UCSD-AML1 (cell line): ENCODE measurements at regions not wholly inside any gene's neighbourhood (a gene's known extent, or its start where the extent isn't known, plus 50 kb on each side); places are given as distances from the start of the nearest gene placed in this dataset.
"Not testable (repeated sequence)": the region's sequence is repeated elsewhere in the genome, so short reads cannot be mapped to it uniquely, and the experiment has no call there.

Experiments
- DNase-seq: peaks from one replicate; lab custom pipeline; 2025; ENCODE audit not compliant: unreplicated experiment; lab: John Stamatoyannopoulos, UW

GRCh38 chr12:63410197-63410596 lies 258.1 kb downstream of the DPY19L2 start:
- peak; percentile 18 for DNase-seq

GRCh38 chr12:63406781-63407180 lies 255.8 kb upstream of the AVPR1A start:
- DNase-seq = no peak

GRCh38 chr12:63404611-63405010 lies 253.6 kb upstream of the AVPR1A start:
- no peak for DNase-seq

GRCh38 chr12:63403256-63403655 lies 252.3 kb upstream of the AVPR1A start:
- DNase-seq = no peak

GRCh38 chr12:63400718-63401117 lies 249.7 kb upstream of the AVPR1A start:
- DNase-seq = no peak

GRCh38 chr12:63400318-63400717 lies 249.3 kb upstream of the AVPR1A start:
- DNase-seq = no peak

- DNase-seq = no peak
Observed at GRCh38 chr12:63397807-63398206, 246.8 kb upstream of the AVPR1A start.

GRCh38 chr12:63396135-63396534 lies 245.1 kb upstream of the AVPR1A start:
- DNase-seq = no peak

GRCh38 chr12:63394983-63395382 lies 244.0 kb upstream of the AVPR1A start:
- no peak for DNase-seq

- DNase-seq = no peak
Observed at GRCh38 chr12:63394349-63394748, 243.3 kb upstream of the AVPR1A start.

GRCh38 chr12:63389211-63389610 lies 238.2 kb upstream of the AVPR1A start:
- no peak for DNase-seq

- no peak for DNase-seq
Observed at GRCh38 chr12:63387771-63388170, 236.8 kb upstream of the AVPR1A start.

GRCh38 chr12:63382930-63383329 lies 231.9 kb upstream of the AVPR1A start:
- no peak for DNase-seq

GRCh38 chr12:63362791-63363190 lies 211.8 kb upstream of the AVPR1A start:
- no peak for DNase-seq

- no peak for DNase-seq
Observed at GRCh38 chr12:63362166-63362565, 211.2 kb upstream of the AVPR1A start.

- DNase-seq = no peak
Observed at GRCh38 chr12:63354969-63355368, 204.0 kb upstream of the AVPR1A start.

GRCh38 chr12:63353559-63353958 lies 202.6 kb upstream of the AVPR1A start:
- DNase-seq = no peak

- DNase-seq = no peak
Observed at GRCh38 chr12:63351370-63351769, 200.4 kb upstream of the AVPR1A start.

- no peak for DNase-seq
Observed at GRCh38 chr12:63348556-63348955, 197.6 kb upstream of the AVPR1A start.

- not testable (repeated sequence) for DNase-seq
Observed at GRCh38 chr12:63337158-63337557, 186.2 kb upstream of the AVPR1A start.

- no peak for DNase-seq
Observed at GRCh38 chr12:63326260-63326659, 175.3 kb upstream of the AVPR1A start.

- no peak for DNase-seq
Observed at GRCh38 chr12:63325757-63326156, 174.8 kb upstream of the AVPR1A start.

GRCh38 chr12:63323942-63324341 lies 172.9 kb upstream of the AVPR1A start:
- no peak for DNase-seq

- DNase-seq = no peak
Observed at GRCh38 chr12:63321373-63321772, 170.4 kb upstream of the AVPR1A start.
